ENCODE measurements at regions not wholly inside any gene's neighbourhood (a gene's known extent, or its start where the extent isn't known, plus 50 kb on each side); places are given as distances from the start of the nearest gene placed in this dataset.
"Not testable (repeated sequence)": the region's sequence is repeated elsewhere in the genome, so short reads cannot be mapped to it uniquely, and the experiment has no call there.

GRCh38 chr11:12585861-12586260 is 88.4 kb upstream of the TEAD1 start:
- TF ChIP-seq CTCF (IDR thresholded peaks at IDR 0.05; ENCODE audit: insufficient read depth, low read length, poor library complexity, severe bottlenecking): no peak
- no peak overlapping the region for H3K4me3 ChIP-seq (replicated peaks; ENCODE audit: low read depth, low read length)

GRCh38 chr11:12587333-12587991 is 86.8 kb upstream of the TEAD1 start:
- DNase-seq (ENCODE audit: extremely low read depth, insufficient read length): no peak
- H3K4me3 ChIP-seq (replicated peaks; ENCODE audit: low read depth, low read length): no peak overlapping the region
- no peak for TF ChIP-seq CTCF (IDR thresholded peaks at IDR 0.05; ENCODE audit: insufficient read depth, low read length, poor library complexity, severe bottlenecking)
- no peaks in the 10 kb centered on the region for H3K36me3 ChIP-seq (ENCODE audit: control insufficient read depth, insufficient read depth, low read length)
- no peaks in the 10 kb centered on the region; the same call in 1 of the 2 replicates for H3K27me3 ChIP-seq (replicated peaks; ENCODE audit: control insufficient read depth, insufficient read depth, low read length)

More at GRCh38 chr11:12585861-12586260, 88.4 kb upstream of the TEAD1 start:
- DNase-seq (ENCODE audit: extremely low read depth, insufficient read length): no peak
- Histone ChIP-seq H3K27me3 (replicated peaks; ENCODE audit: control insufficient read depth, insufficient read depth, low read length) (no peaks in the 10 kb centered on the region; the same call in 1 of the 2 replicates), H3K36me3 (ENCODE audit: control insufficient read depth, insufficient read depth, low read length) (no peaks in the 10 kb centered on the region)

DNA sequence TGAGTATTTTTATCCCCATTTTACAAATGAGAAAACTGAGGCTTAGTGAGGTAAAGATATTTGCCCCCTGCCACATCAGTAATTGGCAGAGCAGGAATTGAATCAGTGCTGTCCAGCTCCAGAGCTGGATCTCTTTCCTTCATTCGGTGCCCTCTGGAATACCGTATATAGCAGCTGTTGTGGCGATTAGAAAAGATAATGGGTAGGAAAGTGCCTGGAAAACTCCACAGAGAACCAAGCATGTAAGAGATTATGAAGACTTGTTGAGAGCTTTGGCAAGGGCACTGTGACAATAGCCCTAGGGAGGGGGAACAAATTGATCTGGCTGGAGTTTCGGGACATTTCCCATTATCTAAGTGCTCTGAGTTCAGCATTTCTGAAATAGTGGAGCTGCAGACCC is 82.5 kb upstream of the TEAD1 start:
- H3K27me3 ChIP-seq (replicated peaks; ENCODE audit: control insufficient read depth, insufficient read depth, low read length): no peaks in the 10 kb centered on the region; the same call in 1 of the 2 replicates
- no peak for DNase-seq (ENCODE audit: extremely low read depth, insufficient read length)
- H3K4me3 ChIP-seq (replicated peaks; ENCODE audit: low read depth, low read length): no peak overlapping the region
- no peak for TF ChIP-seq CTCF (IDR thresholded peaks at IDR 0.05; ENCODE audit: insufficient read depth, low read length, poor library complexity, severe bottlenecking)
- H3K36me3 ChIP-seq (ENCODE audit: control insufficient read depth, insufficient read depth, low read length): no peaks in the 10 kb centered on the region

DNA sequence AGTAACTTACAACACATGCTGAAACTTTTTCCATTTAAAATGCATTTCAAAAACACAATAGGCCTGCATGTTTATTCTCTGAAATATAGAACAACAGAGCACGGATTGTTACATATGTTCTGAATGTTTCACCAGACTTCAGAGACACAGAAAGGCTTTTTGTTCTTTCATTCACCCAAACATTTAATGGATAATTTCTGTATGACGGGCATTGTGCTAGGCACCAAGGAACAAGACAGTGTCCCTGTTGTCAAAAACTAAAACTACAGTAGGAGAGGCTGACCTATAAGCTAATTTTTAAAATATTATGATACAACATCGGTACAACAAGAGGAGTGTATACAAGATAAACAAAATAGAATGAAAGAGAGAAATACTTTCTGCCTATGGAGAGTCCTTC is 81.9 kb upstream of the TEAD1 start:
- DNase-seq (ENCODE audit: extremely low read depth, insufficient read length): no peak
- no peaks in the 10 kb centered on the region; the same call in 1 of the 2 replicates for H3K27me3 ChIP-seq (replicated peaks; ENCODE audit: control insufficient read depth, insufficient read depth, low read length)
- TF ChIP-seq CTCF (IDR thresholded peaks at IDR 0.05; ENCODE audit: insufficient read depth, low read length, poor library complexity, severe bottlenecking): no peak
- no peak overlapping the region for H3K4me3 ChIP-seq (replicated peaks; ENCODE audit: low read depth, low read length)
- H3K36me3 ChIP-seq (ENCODE audit: control insufficient read depth, insufficient read depth, low read length): no peaks in the 10 kb centered on the region

GRCh38 chr11:12595089-12595847 is 79.0 kb upstream of the TEAD1 start:
- not testable (repeated sequence) for DNase-seq (ENCODE audit: extremely low read depth, insufficient read length); H3K36me3 ChIP-seq (ENCODE audit: control insufficient read depth, insufficient read depth, low read length); H3K4me3 ChIP-seq (replicated peaks; ENCODE audit: low read depth, low read length); H3K27me3 ChIP-seq (replicated peaks; ENCODE audit: control insufficient read depth, insufficient read depth, low read length)

All from GM06990 (cell line).